HEK293 (cell line): ENCODE measurements at regions not wholly inside any gene's neighbourhood (a gene's known extent, or its start where the extent isn't known, plus 50 kb on each side); places are given as distances from the start of the nearest gene placed in this dataset.

Experiments
- KLF9 ChIP-seq: fragments of 450-650 bp; formaldehyde crosslinking; IDR thresholded peaks from 2 replicates; pipeline ENCODE4 v1.5.1; 2016; ENCODE audit warnings: missing biosample characterization, missing genetic modification characterization, low read depth
- TCF7L2 ChIP-seq: IDR thresholded peaks from 2 replicates; pipeline ENCODE4 v1.6.1; 2011; ENCODE audit warnings: low read depth, mild to moderate bottlenecking, inconsistent platforms, low read length, moderate library complexity, borderline replicate concordance
- ZBTB44 ChIP-seq: fragments of 450-650 bp; IDR thresholded peaks from 2 replicates; pipeline ENCODE4 v1.5.1; 2018; ENCODE audit warnings: missing biosample characterization, mild to moderate bottlenecking, missing genetic modification characterization
- ZNF184 ChIP-seq: fragments of 450-650 bp; IDR thresholded peaks from 2 replicates; pipeline ENCODE4 v1.5.1; 2018; ENCODE audit warnings: missing biosample characterization, mild to moderate bottlenecking, missing genetic modification characterization
- ZNF239 ChIP-seq: fragments of 450-650 bp; formaldehyde crosslinking; IDR thresholded peaks from 2 replicates; pipeline ENCODE4 v1.5.1; 2016; ENCODE audit warnings: missing biosample characterization, missing genetic modification characterization
- ZNF274 ChIP-seq, 2 experiments: fragments of 200-500 bp in 1 of 2; fragments of 450-650 bp in 1 of 2; sonication (Bioruptor generic) in 1 of 2; formaldehyde crosslinking in 1 of 2; IDR thresholded peaks; 2 replicates each; pipeline versions ENCODE4 v1.5.1 to v1.6.1; 2014 to 2016; ENCODE audit warnings: borderline replicate concordance in 1 of 2, inconsistent platforms in 1 of 2, low read length in 1 of 2, missing biosample characterization in 1 of 2, missing genetic modification characterization in 1 of 2
- ZNF654 ChIP-seq: fragments of 450-650 bp; formaldehyde crosslinking; IDR thresholded peaks from 2 replicates; pipeline ENCODE4 v1.5.1; 2016; ENCODE audit warnings: low read depth, missing biosample characterization, missing genetic modification characterization
- ZNF670 ChIP-seq: fragments of 450-650 bp; formaldehyde crosslinking; IDR thresholded peaks from 2 replicates; pipeline ENCODE4 v1.5.1; 2016; ENCODE audit warnings: missing biosample characterization, missing genetic modification characterization, low read depth
- ZNF791 ChIP-seq: fragments of 450-650 bp; formaldehyde crosslinking; IDR thresholded peaks from 2 replicates; pipeline ENCODE4 v1.5.1; 2016; ENCODE audit warnings: missing biosample characterization, missing genetic modification characterization
- ZSCAN18 ChIP-seq: fragments of 450-650 bp; formaldehyde crosslinking; IDR thresholded peaks from 2 replicates; pipeline ENCODE4 v1.5.1; 2016; ENCODE audit warnings: missing biosample characterization, missing genetic modification characterization
- TF ChIP-seq, protein P1 (sequence below): fragments of 450-650 bp; formaldehyde crosslinking; IDR thresholded peaks from 2 replicates; pipeline ENCODE4 v1.5.1; 2016; ENCODE audit warnings: missing biosample characterization, missing genetic modification characterization

GRCh38 chr21:28758883-28759242 lies 233.8 kb downstream of the LTN1 start:
- TF ChIP-seq ZSCAN18 (tag by site-specific recombination), result no peak
- no peak for TF ChIP-seq ZNF184
- TF ChIP-seq ZNF274 (IDR thresholded peaks at IDR 0.05; ENCODE audit: low read length), result no peak
- no peak for TF ChIP-seq ZNF274 (tag by site-specific recombination; IDR thresholded peaks at IDR 0.05; ENCODE audit: borderline replicate concordance)
- TF ChIP-seq, protein P1, sequence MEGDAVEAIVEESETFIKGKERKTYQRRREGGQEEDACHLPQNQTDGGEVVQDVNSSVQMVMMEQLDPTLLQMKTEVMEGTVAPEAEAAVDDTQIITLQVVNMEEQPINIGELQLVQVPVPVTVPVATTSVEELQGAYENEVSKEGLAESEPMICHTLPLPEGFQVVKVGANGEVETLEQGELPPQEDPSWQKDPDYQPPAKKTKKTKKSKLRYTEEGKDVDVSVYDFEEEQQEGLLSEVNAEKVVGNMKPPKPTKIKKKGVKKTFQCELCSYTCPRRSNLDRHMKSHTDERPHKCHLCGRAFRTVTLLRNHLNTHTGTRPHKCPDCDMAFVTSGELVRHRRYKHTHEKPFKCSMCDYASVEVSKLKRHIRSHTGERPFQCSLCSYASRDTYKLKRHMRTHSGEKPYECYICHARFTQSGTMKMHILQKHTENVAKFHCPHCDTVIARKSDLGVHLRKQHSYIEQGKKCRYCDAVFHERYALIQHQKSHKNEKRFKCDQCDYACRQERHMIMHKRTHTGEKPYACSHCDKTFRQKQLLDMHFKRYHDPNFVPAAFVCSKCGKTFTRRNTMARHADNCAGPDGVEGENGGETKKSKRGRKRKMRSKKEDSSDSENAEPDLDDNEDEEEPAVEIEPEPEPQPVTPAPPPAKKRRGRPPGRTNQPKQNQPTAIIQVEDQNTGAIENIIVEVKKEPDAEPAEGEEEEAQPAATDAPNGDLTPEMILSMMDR (tag by site-specific recombination), result no peak
- TF ChIP-seq ZBTB44, result no peak
- TF ChIP-seq TCF7L2, result no peak
- no peak for TF ChIP-seq ZNF654
- TF ChIP-seq ZNF670 (tag by site-specific recombination), result no peak
- no peak for TF ChIP-seq ZNF239
- TF ChIP-seq ZNF791, result no peak
- TF ChIP-seq KLF9 (tag by site-specific recombination), result no peak
